Osteoblast (primary cell): ENCODE measurements at regions not wholly inside any gene's neighbourhood (a gene's known extent, or its start where the extent isn't known, plus 50 kb on each side); places are given as distances from the start of the nearest gene placed in this dataset.

Experiments
- DNase-seq: peaks from one replicate; pipeline ENCODE4 v3.0.0; 2011; ENCODE audit warnings: low spot score, mixed read lengths; ENCODE audit not compliant: insufficient read length; ENCODE audit errors: missing footprints
- H2AFZ ChIP-seq: 2 replicates; pipeline ENCODE4 v1.6.0; 2011; ENCODE audit warnings: mild to moderate bottlenecking, low read length
- H3K27ac ChIP-seq: 2 replicates; pipeline ENCODE4 v1.5.1; 2011; ENCODE audit warnings: mild to moderate bottlenecking, low read depth, low read length, moderate library complexity
- H3K27me3 ChIP-seq: 2 replicates; pipeline ENCODE4 v1.6.0; 2012; ENCODE audit warnings: mild to moderate bottlenecking, control low read depth, inconsistent platforms, low read length, moderate library complexity; ENCODE audit not compliant: insufficient read depth
- H3K36me3 ChIP-seq: 2 replicates; pipeline ENCODE4 v1.5.1; 2011; ENCODE audit warnings: mild to moderate bottlenecking, low read length, control low read depth, moderate library complexity; ENCODE audit not compliant: insufficient read depth
- H3K4me1 ChIP-seq: 2 replicates; pipeline ENCODE4 v1.5.1; 2011; ENCODE audit warnings: mild to moderate bottlenecking, low read length, control low read depth, moderate library complexity; ENCODE audit not compliant: insufficient read depth
- H3K4me2 ChIP-seq: 2 replicates; pipeline ENCODE4 v1.6.0; 2011; ENCODE audit warnings: mild to moderate bottlenecking, low read length; ENCODE audit not compliant: insufficient read depth
- H3K4me3 ChIP-seq: fragments of 200-600 bp; sonication (generic); 3 replicates; pipeline ENCODE4 v1.5.1; 2012; ENCODE audit warnings: mild to moderate bottlenecking, low read length, inconsistent platforms; ENCODE audit not compliant: insufficient read depth
- H3K79me2 ChIP-seq: 2 replicates; pipeline ENCODE4 v1.6.0; 2012; ENCODE audit warnings: mild to moderate bottlenecking, low read length, control low read depth, inconsistent platforms; ENCODE audit not compliant: insufficient read depth
- H3K9me3 ChIP-seq: 2 replicates; pipeline ENCODE4 v1.5.1; 2011; ENCODE audit warnings: low read depth, low read length, control low read depth
- H4K20me1 ChIP-seq: 2 replicates; pipeline ENCODE4 v1.6.0; 2012; ENCODE audit warnings: mild to moderate bottlenecking, low read length, control low read depth; ENCODE audit not compliant: insufficient read depth
- TF ChIP-seq, protein P1 (sequence below): IDR thresholded peaks from 2 replicates; pipeline ENCODE4 v1.5.1; 2011; ENCODE audit warnings: mild to moderate bottlenecking, low read depth, low read length, moderate library complexity; ENCODE audit errors: extremely low read depth

DNA sequence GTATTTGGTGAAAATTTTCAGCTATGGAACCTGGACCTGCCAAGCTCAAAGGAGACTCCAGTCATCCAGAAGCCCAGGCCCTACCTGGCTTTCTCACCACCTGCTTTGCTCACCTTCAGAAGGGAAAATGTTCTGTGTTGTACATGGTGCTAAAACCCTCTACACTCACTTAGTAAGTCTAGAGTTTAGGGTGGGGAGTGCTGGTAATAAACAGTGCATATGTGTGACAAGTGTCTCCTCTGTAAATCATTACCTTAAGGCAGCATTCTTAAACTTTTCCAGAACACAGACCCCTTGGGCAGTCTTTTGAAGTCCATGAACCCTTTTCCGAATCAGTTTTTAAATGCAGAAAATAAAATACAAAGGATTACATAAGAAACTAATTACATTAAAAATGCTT, 248.8 kb upstream of the PIK3R1 start:
- Histone ChIP-seq H3K27me3 (no peaks in the 10 kb centered on the region), H3K4me3 (no peak overlapping the region), H4K20me1 (no peaks in the 10 kb centered on the region), H3K4me1 (no peaks in the 10 kb centered on the region), H3K9me3 (no peaks in the 10 kb centered on the region), H3K4me2 (no peak overlapping the region), H3K27ac (no peak overlapping the region), H3K79me2 (no peaks in the 10 kb centered on the region), H2AFZ (no peak overlapping the region), H3K36me3 (no peaks in the 10 kb centered on the region)
- TF ChIP-seq, protein P1, sequence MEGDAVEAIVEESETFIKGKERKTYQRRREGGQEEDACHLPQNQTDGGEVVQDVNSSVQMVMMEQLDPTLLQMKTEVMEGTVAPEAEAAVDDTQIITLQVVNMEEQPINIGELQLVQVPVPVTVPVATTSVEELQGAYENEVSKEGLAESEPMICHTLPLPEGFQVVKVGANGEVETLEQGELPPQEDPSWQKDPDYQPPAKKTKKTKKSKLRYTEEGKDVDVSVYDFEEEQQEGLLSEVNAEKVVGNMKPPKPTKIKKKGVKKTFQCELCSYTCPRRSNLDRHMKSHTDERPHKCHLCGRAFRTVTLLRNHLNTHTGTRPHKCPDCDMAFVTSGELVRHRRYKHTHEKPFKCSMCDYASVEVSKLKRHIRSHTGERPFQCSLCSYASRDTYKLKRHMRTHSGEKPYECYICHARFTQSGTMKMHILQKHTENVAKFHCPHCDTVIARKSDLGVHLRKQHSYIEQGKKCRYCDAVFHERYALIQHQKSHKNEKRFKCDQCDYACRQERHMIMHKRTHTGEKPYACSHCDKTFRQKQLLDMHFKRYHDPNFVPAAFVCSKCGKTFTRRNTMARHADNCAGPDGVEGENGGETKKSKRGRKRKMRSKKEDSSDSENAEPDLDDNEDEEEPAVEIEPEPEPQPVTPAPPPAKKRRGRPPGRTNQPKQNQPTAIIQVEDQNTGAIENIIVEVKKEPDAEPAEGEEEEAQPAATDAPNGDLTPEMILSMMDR = no peak
- DNase-seq = no peak

DNA sequence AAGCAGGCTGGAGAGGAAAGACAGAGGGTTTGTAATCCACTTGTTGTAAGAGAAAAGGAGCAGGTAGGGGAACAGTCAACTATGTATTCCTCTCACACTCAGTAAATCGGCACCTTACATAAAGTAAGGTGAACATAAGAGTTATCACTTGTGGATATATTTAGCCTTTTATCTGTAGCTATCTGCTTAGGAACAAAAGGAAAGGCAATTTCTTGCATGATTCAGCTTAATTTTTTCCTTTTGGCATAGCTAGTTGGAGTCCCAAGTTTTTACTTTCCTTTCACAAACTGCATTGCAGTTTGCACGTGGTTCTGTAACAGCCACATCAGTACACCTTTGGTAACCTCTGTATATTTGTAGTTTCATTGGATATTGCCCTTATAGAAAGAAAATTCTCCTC, 250.9 kb upstream of the PIK3R1 start:
- TF ChIP-seq, protein P1 = no peak
- DNase-seq = no peak
- H2AFZ ChIP-seq = no peak overlapping the region
- H3K4me3 ChIP-seq = no peak overlapping the region
- H3K79me2 ChIP-seq = no peaks in the 10 kb centered on the region
- no peaks in the 10 kb centered on the region for H3K36me3 ChIP-seq
- no peaks in the 10 kb centered on the region for H3K9me3 ChIP-seq
- H3K27me3 ChIP-seq = no peaks in the 10 kb centered on the region
- no peaks in the 10 kb centered on the region for H3K4me1 ChIP-seq
- H4K20me1 ChIP-seq = no peaks in the 10 kb centered on the region
- H3K4me2 ChIP-seq = no peak overlapping the region
- H3K27ac ChIP-seq = no peak overlapping the region

DNA sequence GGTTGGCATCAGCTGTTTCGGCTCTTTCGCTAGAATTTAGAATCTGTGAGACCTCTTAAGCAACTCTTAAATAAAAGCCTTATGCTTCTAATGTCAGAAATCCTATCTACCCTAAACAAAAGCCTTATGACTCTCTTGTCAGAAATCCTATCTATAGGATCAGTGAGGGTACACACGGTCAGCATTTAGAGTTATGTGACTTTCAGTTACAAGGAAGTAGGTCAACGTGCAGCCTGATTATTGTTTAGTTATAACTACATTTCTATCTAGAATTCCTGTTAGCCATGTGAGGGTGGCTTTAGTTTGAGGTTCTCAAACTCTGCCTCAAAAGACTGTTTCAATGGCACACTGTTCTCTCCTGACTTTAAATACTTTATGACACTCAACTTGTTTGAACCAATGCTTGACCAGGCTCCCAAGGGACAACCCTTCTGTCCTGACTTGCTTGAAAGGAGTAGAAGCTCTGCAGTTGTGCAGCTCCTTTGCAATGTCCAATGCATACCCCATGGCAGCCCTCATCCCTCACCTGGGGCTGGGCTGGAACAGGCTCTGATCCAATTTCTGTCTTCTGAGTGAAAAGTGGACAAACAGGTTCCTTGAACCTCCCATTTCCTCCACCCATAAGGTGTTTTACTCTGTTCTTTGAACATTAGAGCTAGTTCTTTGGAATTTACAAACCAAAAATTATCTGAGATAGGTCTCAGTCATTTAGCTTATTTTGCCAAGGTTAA, 251.6 kb upstream of the PIK3R1 start:
- H3K4me1 ChIP-seq = no peaks in the 10 kb centered on the region
- H3K27ac ChIP-seq = no peak overlapping the region
- no peaks in the 10 kb centered on the region for H3K27me3 ChIP-seq
- no peaks in the 10 kb centered on the region for H3K9me3 ChIP-seq
- no peaks in the 10 kb centered on the region for H3K36me3 ChIP-seq
- no peaks in the 10 kb centered on the region for H3K79me2 ChIP-seq
- TF ChIP-seq, protein P1 = no peak
- H4K20me1 ChIP-seq = no peaks in the 10 kb centered on the region
- H3K4me2 ChIP-seq = no peak overlapping the region
- H2AFZ ChIP-seq = no peak overlapping the region
- no peak overlapping the region for H3K4me3 ChIP-seq
- no peak for DNase-seq

DNA sequence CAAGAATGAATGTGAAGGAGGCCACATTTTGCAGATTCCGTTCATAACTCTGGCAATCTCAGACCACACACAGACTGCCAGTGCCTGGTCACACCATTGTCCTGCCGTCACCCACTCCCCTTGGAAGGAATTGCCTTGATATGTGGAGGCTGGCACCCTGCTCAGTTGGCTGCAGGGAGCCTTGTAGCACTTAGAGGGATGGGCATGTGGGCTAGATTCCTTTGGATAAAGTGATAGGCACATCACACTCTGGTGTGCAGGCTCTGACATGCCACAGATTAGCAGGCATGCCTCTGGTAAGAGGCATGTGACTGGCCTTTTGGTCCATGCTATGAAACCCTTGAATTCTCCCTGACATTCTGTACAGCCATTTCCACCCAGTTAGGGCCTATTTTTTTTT, 254.6 kb upstream of the PIK3R1 start:
- H2AFZ ChIP-seq = no peak overlapping the region
- no peaks in the 10 kb centered on the region for H3K36me3 ChIP-seq
- no peak overlapping the region for H3K27ac ChIP-seq
- no peaks in the 10 kb centered on the region for H3K9me3 ChIP-seq
- no peak for DNase-seq
- TF ChIP-seq, protein P1 = no peak
- no peak overlapping the region for H3K4me3 ChIP-seq
- no peaks in the 10 kb centered on the region for H3K27me3 ChIP-seq
- no peak overlapping the region for H3K4me2 ChIP-seq
- no peaks in the 10 kb centered on the region for H3K79me2 ChIP-seq
- no peaks in the 10 kb centered on the region for H4K20me1 ChIP-seq
- H3K4me1 ChIP-seq = no peaks in the 10 kb centered on the region
